B cell (primary cell): ENCODE measurements at regions not wholly inside any gene's neighbourhood (a gene's known extent, or its start where the extent isn't known, plus 50 kb on each side); places are given as distances from the start of the nearest gene placed in this dataset.

ENCODE experiments used
- EZH2 ChIP-seq: IDR thresholded peaks from 2 replicates; pipeline ENCODE4 v1.6.1; 2012; ENCODE audit warnings: borderline replicate concordance, low read depth, mild to moderate bottlenecking, moderate library complexity, low read length; ENCODE audit not compliant: insufficient read depth, poor library complexity, severe bottlenecking
- TF ChIP-seq, protein P1 (sequence below): fragments of 200-600 bp; IDR thresholded peaks from one replicate; pipeline ENCODE4 v1.8.0; 2022; ENCODE audit warnings: antibody characterized with exemption, mild to moderate bottlenecking

DNA sequence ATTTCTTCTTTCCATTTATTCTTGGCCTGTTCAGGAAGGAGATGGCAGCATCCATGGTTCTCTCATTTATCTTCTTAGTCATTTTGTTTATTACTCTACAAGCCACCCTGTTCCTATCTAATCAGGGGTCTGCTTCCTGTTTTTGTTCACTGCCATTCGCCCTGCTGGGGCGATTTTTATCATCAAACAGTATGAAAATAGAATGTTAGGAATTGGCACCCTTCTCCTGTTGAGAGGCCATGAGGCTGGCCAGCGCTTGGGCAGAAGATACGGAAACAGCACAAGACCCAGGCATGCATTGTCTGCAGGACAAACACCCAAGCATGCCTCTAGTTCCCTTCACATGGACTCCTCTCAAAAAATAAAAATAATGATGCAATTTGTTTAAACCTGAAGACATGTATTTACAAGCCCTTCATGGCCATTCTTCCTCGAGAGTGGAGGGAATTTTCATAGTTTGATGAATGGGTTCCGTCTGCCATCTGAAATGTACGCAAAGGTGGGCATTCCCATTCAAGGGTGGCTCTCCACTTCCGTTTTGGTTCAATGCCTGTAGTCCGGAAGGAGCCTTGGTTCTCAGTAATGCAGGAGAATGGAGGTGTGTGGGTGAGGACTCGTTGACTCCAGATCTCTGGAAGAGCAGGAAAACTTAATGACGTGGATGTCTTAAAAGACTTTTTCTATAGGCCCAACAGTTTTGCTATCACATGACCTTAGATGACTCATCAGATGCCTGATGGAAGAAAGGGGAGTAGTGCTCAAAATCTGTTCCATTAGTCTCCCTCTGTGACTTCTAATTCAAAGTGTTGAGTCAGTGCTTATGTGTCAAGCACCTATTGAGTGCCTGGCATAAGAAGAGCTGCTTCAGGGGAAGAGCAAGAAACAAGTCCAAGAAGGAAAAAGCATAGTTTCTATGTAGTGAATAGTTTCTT, 252.4 kb upstream of the TBX3 start:
- TF ChIP-seq, protein P1, sequence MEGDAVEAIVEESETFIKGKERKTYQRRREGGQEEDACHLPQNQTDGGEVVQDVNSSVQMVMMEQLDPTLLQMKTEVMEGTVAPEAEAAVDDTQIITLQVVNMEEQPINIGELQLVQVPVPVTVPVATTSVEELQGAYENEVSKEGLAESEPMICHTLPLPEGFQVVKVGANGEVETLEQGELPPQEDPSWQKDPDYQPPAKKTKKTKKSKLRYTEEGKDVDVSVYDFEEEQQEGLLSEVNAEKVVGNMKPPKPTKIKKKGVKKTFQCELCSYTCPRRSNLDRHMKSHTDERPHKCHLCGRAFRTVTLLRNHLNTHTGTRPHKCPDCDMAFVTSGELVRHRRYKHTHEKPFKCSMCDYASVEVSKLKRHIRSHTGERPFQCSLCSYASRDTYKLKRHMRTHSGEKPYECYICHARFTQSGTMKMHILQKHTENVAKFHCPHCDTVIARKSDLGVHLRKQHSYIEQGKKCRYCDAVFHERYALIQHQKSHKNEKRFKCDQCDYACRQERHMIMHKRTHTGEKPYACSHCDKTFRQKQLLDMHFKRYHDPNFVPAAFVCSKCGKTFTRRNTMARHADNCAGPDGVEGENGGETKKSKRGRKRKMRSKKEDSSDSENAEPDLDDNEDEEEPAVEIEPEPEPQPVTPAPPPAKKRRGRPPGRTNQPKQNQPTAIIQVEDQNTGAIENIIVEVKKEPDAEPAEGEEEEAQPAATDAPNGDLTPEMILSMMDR, result no peak
- no peak for TF ChIP-seq EZH2
